ENCODE measurements at regions not wholly inside any gene's neighbourhood (a gene's known extent, or its start where the extent isn't known, plus 50 kb on each side); places are given as distances from the start of the nearest gene placed in this dataset.
"Not testable (repeated sequence)": the region's sequence is repeated elsewhere in the genome, so short reads cannot be mapped to it uniquely, and the experiment has no call there.

DNA sequence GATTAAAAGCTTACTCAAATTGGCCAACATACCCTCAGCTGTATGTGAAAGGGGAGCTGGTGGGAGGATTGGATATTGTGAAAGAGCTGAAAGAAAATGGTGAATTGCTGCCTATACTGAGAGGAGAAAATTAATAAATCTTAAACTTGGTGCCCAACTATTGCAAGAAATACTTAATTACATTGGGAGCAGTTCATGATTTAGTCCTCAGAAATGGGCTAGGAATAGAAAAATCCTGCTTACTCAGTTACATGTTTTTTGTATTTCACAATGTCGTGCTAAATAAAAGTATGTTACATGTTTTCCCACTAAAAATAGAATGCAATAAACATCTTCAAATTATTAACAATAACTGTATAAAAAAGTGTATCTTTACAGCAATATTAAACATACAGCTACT lies 100.0 kb downstream of the FAM217A start:
- H3K27me3 ChIP-seq (ENCODE audit: control insufficient read depth in 2 of 2, insufficient read depth in 2 of 2, low read length in 2 of 2); H3K27ac ChIP-seq (ENCODE audit: low read depth, low read length); H3K9me3 ChIP-seq (ENCODE audit: control insufficient read depth in 2 of 3, low read length in 3 of 3); POLR2A ChIA-PET; DNase-seq; H3K4me3 Mint-ChIP-seq; H3K4me1 ChIP-seq (ENCODE audit: control insufficient read depth in 2 of 2, insufficient read depth in 2 of 2, low read length in 2 of 2); ATAC-seq; H3K36me3 ChIP-seq (ENCODE audit: control insufficient read depth in 2 of 3, insufficient read depth in 3 of 3, low read length in 3 of 3); H3K4me3 ChIP-seq (ENCODE audit: low read length); H3K9me3 Mint-ChIP-seq: not testable (repeated sequence)
- H3K4me1 Mint-ChIP-seq, result peaks cover 6 to 13% (median 10%) of the 10 kb centered on the region in 7 donors
- intact Hi-C loops (cut with micrococcal nuclease), result loop anchor here (1.0 to 5.0 kb wide), 5 partner anchors 12 to 702 kb away; partner anchors contain the start of gene FAM50B (in 2 of the 2)
- H3K27me3 Mint-ChIP-seq, result peaks cover 0 to 30% (median 0%) of the 10 kb centered on the region in 5 donors
- peak overlapping the region in 1 of 9 donors; percentile 5 for H3K27ac Mint-ChIP-seq
- H3K36me3 Mint-ChIP-seq, result peaks cover 3 to 13% (median 9%) of the 10 kb centered on the region in 5 donors
- CTCF ChIA-PET, result interaction anchor here (1.2 to 2.5 kb wide), 11 partner anchors 8 to 698 kb away, joined by 3 to 17 read pairs (median 4); partner anchors contain the start of gene FAM50B

DNA sequence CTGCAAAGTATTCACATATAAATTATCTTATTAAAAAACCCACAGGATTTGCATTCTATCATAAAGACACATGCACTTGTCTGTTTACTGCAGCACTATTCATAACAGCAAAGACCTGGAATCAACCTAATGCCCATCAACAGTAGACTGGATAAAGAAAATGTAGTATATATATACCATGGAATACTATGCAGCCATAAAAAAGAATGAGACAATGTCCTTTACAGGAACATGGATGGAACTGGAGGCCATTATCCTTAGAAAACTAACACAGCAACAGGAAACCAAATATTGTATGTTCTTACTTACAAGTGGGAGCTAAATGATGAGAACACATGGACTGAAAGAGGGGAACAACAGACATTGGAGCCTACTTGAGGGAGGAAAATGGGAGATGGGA lies 97.0 kb downstream of the FAM217A start:
- ATAC-seq (no peak), DNase-seq (no peak)
- Mint-ChIP-seq H3K4me3 (no peak overlapping the region), H3K4me1 (peaks cover 10 to 21% (median 14%) of the 10 kb centered on the region in 7 donors), H3K36me3 (peaks cover 3 to 24% (median 16%) of the 10 kb centered on the region in 5 donors), H3K9me3 (peaks cover 0 to 5% (median 0%) of the 10 kb centered on the region in 11 donors), H3K27me3 (peaks cover 0 to 12% (median 0%) of the 10 kb centered on the region in 5 donors), H3K27ac (no peak overlapping the region)
- Histone ChIP-seq H3K27ac (ENCODE audit: low read depth, low read length) (no peak overlapping the region), H3K9me3 (ENCODE audit: control insufficient read depth in 2 of 3, low read length in 3 of 3) (no peaks in the 10 kb centered on the region), H3K27me3 (ENCODE audit: control insufficient read depth in 2 of 2, insufficient read depth in 2 of 2, low read length in 2 of 2) (no peaks in the 10 kb centered on the region), H3K4me3 (ENCODE audit: low read length) (no peak overlapping the region), H3K4me1 (ENCODE audit: control insufficient read depth in 2 of 2, insufficient read depth in 2 of 2, low read length in 2 of 2) (no peaks in the 10 kb centered on the region), H3K36me3 (ENCODE audit: control insufficient read depth in 2 of 3, insufficient read depth in 3 of 3, low read length in 3 of 3) (no peaks in the 10 kb centered on the region)
- ChIA-PET POLR2A (no interaction called here), CTCF (no interaction called here)
- intact Hi-C loops (cut with micrococcal nuclease), result no loop called here

DNA sequence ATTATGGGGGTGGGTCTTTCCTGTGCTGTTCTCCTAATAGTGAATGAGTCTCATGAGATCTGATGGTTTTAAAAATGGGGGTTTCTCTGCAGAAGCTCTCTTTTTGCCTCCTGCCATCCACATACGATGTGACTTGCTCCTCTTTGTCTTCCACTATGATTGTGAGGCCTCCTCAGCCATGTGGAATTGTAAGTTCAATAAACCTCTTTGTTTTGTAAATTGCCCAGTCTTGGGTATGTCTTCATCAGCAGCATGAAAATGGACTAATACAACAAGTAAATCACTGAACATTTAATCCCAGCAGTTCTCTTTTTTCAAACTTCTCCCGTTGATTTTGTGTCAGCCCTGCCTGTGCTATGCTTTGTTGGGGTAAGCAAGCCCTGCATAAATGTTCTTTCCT lies 95.2 kb downstream of the FAM217A start:
- Histone ChIP-seq H3K27ac (ENCODE audit: low read depth, low read length) (no peak overlapping the region), H3K4me1 (ENCODE audit: control insufficient read depth in 2 of 2, insufficient read depth in 2 of 2, low read length in 2 of 2) (no peaks in the 10 kb centered on the region), H3K27me3 (ENCODE audit: control insufficient read depth in 2 of 2, insufficient read depth in 2 of 2, low read length in 2 of 2) (no peaks in the 10 kb centered on the region), H3K9me3 (ENCODE audit: control insufficient read depth in 2 of 3, low read length in 3 of 3) (no peaks in the 10 kb centered on the region), H3K36me3 (ENCODE audit: control insufficient read depth in 2 of 3, insufficient read depth in 3 of 3, low read length in 3 of 3) (no peaks in the 10 kb centered on the region), H3K4me3 (ENCODE audit: low read length) (no peak overlapping the region)
- H3K4me3 Mint-ChIP-seq, result no peak overlapping the region
- intact Hi-C loops (cut with micrococcal nuclease), result no loop called here
- ChIA-PET CTCF (no interaction called here), POLR2A (no interaction called here)
- H3K4me1 Mint-ChIP-seq, result peaks cover 5 to 23% (median 10%) of the 10 kb centered on the region in 7 donors
- H3K36me3 Mint-ChIP-seq, result peaks cover 6 to 31% (median 16%) of the 10 kb centered on the region in 5 donors
- no peak for ATAC-seq
- no peak overlapping the region for H3K27ac Mint-ChIP-seq
- H3K27me3 Mint-ChIP-seq, result peaks cover 0 to 2% (median 0%) of the 10 kb centered on the region in 5 donors
- H3K9me3 Mint-ChIP-seq, result peaks cover 0 to 5% (median 0%) of the 10 kb centered on the region in 11 donors
- no peak for DNase-seq

DNA sequence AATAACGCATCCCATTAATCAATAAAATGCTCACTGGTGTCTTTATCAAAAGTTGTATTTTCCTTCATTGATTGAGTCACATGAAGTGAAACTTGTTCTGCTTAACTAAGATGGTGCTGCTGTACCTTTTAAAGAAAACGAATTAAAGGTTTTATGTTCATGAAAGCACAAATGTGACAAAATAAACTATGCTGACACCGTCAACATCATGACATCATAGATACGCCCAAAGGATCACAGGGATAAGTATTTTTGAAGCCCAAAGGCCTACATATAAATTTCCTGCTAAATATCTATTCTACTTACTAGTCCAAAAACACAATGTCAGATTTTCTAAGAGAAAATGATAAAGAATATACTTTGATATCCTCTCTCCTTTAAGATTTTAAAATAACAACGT lies 94.4 kb downstream of the FAM217A start:
- no peak for ATAC-seq
- H3K36me3 Mint-ChIP-seq, result peaks cover 6 to 31% (median 16%) of the 10 kb centered on the region in 5 donors
- no peak overlapping the region for H3K4me3 Mint-ChIP-seq
- H3K9me3 Mint-ChIP-seq, result peaks cover 0 to 5% (median 0%) of the 10 kb centered on the region in 11 donors
- H3K27me3 ChIP-seq (ENCODE audit: control insufficient read depth in 2 of 2, insufficient read depth in 2 of 2, low read length in 2 of 2), result no peaks in the 10 kb centered on the region
- no peaks in the 10 kb centered on the region for H3K9me3 ChIP-seq (ENCODE audit: control insufficient read depth in 2 of 3, low read length in 3 of 3)
- ChIA-PET POLR2A (no interaction called here), CTCF (no interaction called here)
- DNase-seq, result no peak
- no peak overlapping the region for H3K27ac ChIP-seq (ENCODE audit: low read depth, low read length)
- intact Hi-C loops (cut with micrococcal nuclease), result no loop called here
- H3K4me3 ChIP-seq (ENCODE audit: low read length), result no peak overlapping the region
- no peak overlapping the region for H3K27ac Mint-ChIP-seq
- no peaks in the 10 kb centered on the region for H3K4me1 ChIP-seq (ENCODE audit: control insufficient read depth in 2 of 2, insufficient read depth in 2 of 2, low read length in 2 of 2)
- H3K27me3 Mint-ChIP-seq, result peaks cover 0 to under 1% (median 0%) of the 10 kb centered on the region in 5 donors
- H3K36me3 ChIP-seq (ENCODE audit: control insufficient read depth in 2 of 3, insufficient read depth in 3 of 3, low read length in 3 of 3), result no peaks in the 10 kb centered on the region
- H3K4me1 Mint-ChIP-seq, result peaks cover 5 to 22% (median 9%) of the 10 kb centered on the region in 7 donors

DNA sequence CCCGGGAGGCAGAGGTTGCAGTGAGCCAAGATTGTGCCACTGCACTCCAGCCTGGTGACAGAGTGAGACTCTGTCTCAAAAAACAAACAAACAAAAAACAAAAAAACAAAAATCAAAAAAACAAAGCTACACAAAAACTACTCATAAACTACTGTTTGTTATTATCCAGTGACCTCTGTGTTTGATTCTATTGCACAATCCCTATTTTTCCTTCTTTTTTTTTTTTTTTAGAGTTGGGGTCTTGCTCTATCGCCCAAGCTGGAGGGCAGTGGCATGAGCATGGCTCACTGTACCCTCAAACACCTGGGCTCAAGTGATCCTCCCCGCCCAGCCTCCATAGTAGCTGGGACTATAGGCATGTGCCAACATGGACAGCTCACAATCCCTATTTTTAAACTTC lies 92.7 kb downstream of the FAM217A start:
- H3K4me3 Mint-ChIP-seq, result no peak overlapping the region
- Histone ChIP-seq H3K4me1 (ENCODE audit: control insufficient read depth in 2 of 2, insufficient read depth in 2 of 2, low read length in 2 of 2) (peaks cover 0 to 7% of the 10 kb centered on the region in 2 donors), H3K27ac (ENCODE audit: low read depth, low read length) (no peak overlapping the region), H3K36me3 (ENCODE audit: control insufficient read depth in 2 of 3, insufficient read depth in 3 of 3, low read length in 3 of 3) (no peaks in the 10 kb centered on the region), H3K9me3 (ENCODE audit: control insufficient read depth in 2 of 3, low read length in 3 of 3) (no peaks in the 10 kb centered on the region), H3K27me3 (ENCODE audit: control insufficient read depth in 2 of 2, insufficient read depth in 2 of 2, low read length in 2 of 2) (no peaks in the 10 kb centered on the region), H3K4me3 (ENCODE audit: low read length) (no peak overlapping the region)
- H3K9me3 Mint-ChIP-seq, result peaks cover 0 to 5% (median 0%) of the 10 kb centered on the region in 11 donors
- H3K27me3 Mint-ChIP-seq, result no peaks in the 10 kb centered on the region
- H3K36me3 Mint-ChIP-seq, result peaks cover 6 to 31% (median 16%) of the 10 kb centered on the region in 5 donors
- ATAC-seq (no peak), DNase-seq (no peak)
- no peak overlapping the region for H3K27ac Mint-ChIP-seq
- POLR2A ChIA-PET, result interaction anchor here (0.9 kb wide), 1 partner anchor 35 kb away, joined by 4 read pairs; a partner anchor contains a TSS
- CTCF ChIA-PET, result interaction anchor here (0.7 to 2.3 kb wide), 4 partner anchors 8 to 120 kb away, joined by 3 to 7 read pairs (median 4); no protein-coding TSS in a partner anchor
- H3K4me1 Mint-ChIP-seq, result peaks cover 12 to 28% (median 19%) of the 10 kb centered on the region in 7 donors
- intact Hi-C loops (cut with micrococcal nuclease), result loop anchor here in 1 of 2 donors (5.0 kb wide), 1 partner anchor 709 kb away; no protein-coding TSS in a partner anchor

DNA sequence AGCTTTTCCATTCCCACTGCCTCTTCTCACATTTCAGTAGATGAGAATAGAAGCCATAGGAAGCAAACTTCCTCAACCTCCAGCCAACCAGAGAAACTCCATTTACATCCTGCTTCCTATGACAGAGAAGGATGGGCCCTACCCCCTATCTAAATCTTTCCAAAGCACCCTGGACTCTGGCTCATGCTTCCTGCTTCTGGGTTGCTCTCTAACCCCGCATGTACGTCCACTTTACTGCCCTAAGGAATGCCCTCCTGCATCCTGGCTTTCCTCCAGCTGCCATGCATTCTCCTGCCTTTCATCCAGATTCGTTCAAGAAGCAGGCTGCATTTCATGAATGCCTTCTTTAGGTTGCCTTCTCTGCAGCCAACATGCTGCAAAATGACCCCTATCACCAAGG lies 91.9 kb downstream of the FAM217A start:
- Mint-ChIP-seq H3K36me3 (peaks cover 1 to 28% (median 14%) of the 10 kb centered on the region in 5 donors), H3K27ac (no peak overlapping the region), H3K4me1 (peaks cover 13 to 36% (median 25%) of the 10 kb centered on the region in 7 donors), H3K27me3 (no peaks in the 10 kb centered on the region), H3K9me3 (peaks cover 0 to 2% (median 0%) of the 10 kb centered on the region in 11 donors), H3K4me3 (no peak overlapping the region)
- ChIA-PET CTCF (interaction anchor here (1.2 to 2.3 kb wide), 3 partner anchors 9 to 22 kb away, joined by 3 to 7 read pairs (median 4); no protein-coding TSS in a partner anchor), POLR2A (interaction anchor here (0.6 to 0.9 kb wide), 2 partner anchors 28 to 34 kb away, joined by 4 read pairs; a partner anchor contains a TSS)
- intact Hi-C loops (cut with micrococcal nuclease), result loop anchor here in 1 of 2 donors (5.0 kb wide), 1 partner anchor 710 kb away; no protein-coding TSS in a partner anchor
- Histone ChIP-seq H3K4me3 (ENCODE audit: low read length) (no peak overlapping the region), H3K9me3 (ENCODE audit: control insufficient read depth in 2 of 3, low read length in 3 of 3) (no peaks in the 10 kb centered on the region), H3K27ac (ENCODE audit: low read depth, low read length) (no peak overlapping the region), H3K27me3 (ENCODE audit: control insufficient read depth in 2 of 2, insufficient read depth in 2 of 2, low read length in 2 of 2) (no peaks in the 10 kb centered on the region), H3K4me1 (ENCODE audit: control insufficient read depth in 2 of 2, insufficient read depth in 2 of 2, low read length in 2 of 2) (peaks cover 0 to 7% of the 10 kb centered on the region in 2 donors), H3K36me3 (ENCODE audit: control insufficient read depth in 2 of 3, insufficient read depth in 3 of 3, low read length in 3 of 3) (no peaks in the 10 kb centered on the region)
- ATAC-seq (no peak), DNase-seq (no peak)

Data from naive thymus-derived CD4-positive, alpha-beta T cell (primary cell).